ENCODE measurements at regions not wholly inside any gene's neighbourhood (a gene's known extent, or its start where the extent isn't known, plus 50 kb on each side); places are given as distances from the start of the nearest gene placed in this dataset.

DNA sequence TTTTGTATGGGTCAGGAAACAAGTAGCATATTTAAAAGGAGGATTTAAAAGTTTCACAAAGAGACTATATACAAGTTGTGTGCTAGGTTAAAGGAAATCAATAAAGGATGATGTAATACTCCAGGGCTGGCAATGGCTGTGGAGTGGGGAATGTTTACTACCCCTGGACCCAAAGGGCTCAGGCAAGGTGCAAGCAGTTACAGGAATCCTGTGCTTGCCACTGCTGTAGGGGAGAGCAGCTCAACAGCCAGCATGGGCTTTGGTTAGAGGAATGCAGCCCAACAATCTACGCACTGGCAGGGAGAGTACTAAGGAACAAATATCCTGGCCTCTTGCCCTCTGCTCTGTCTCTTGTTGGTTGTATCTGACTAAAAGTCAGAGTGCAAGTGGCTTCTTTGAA lies 1642.2 kb downstream of the KHDRBS2 start:
- TF ChIP-seq CTCF (IDR thresholded peaks at IDR 0.05) (no peak), POLR2A (IDR thresholded peaks at IDR 0.05) (no peak), POLR2AphosphoS5 (IDR thresholded peaks at IDR 0.05) (no peak), EP300 (IDR thresholded peaks at IDR 0.05) (no peak)
